GM18858 (cell line): ENCODE measurements at regions not wholly inside any gene's neighbourhood (a gene's known extent, or its start where the extent isn't known, plus 50 kb on each side); places are given as distances from the start of the nearest gene placed in this dataset.
"Not testable (repeated sequence)": the region's sequence is repeated elsewhere in the genome, so short reads cannot be mapped to it uniquely, and the experiment has no call there.

Experiments
- ATAC-seq: cut with Tn5 transposase; IDR thresholded peaks from one replicate; pipeline ENCODE4 v1.9.1; 2021; ENCODE audit not compliant: unreplicated experiment

DNA sequence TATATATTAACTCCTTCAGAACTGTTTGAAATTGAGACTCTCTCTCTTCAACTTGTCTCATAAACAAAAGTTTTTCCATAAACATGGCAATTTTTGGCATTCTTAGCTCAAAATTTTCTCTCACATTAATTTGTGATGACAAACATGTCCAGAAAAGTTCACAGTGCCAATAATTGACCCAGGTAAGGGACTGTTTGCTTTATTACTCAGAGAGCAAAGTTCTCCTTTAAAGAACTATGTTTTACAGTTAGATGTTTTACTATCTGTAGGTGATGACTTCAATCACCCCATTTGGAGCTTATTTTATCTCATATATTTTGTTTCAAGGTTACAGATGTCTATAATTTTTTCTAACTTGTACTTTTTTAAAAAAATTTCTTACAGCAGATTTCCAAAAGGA, 855.6 kb downstream of the SLC16A7 start:
- no peak for ATAC-seq

DNA sequence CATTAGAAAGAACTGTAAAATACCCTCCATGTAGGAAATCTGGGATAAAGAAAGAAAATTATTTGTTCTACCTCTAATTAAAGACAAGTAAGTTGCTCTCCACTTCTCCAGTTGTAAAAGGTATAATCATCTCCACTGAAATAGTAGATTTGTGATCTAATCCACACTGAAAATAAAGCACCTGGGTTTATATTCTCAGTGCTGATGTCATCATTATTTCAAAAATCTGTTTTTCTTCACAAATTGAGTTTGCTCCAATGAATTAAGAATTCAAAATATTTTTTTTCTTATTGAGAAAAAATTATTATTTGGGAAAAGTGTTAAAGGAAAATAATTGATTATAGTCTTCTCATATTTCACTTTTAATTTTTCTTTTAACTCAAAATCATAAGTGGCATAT, 869.2 kb downstream of the SLC16A7 start:
- ATAC-seq, result no peak

GRCh38 chr12:60468546-60468945, 872.7 kb downstream of the SLC16A7 start:
- no peak for ATAC-seq

DNA sequence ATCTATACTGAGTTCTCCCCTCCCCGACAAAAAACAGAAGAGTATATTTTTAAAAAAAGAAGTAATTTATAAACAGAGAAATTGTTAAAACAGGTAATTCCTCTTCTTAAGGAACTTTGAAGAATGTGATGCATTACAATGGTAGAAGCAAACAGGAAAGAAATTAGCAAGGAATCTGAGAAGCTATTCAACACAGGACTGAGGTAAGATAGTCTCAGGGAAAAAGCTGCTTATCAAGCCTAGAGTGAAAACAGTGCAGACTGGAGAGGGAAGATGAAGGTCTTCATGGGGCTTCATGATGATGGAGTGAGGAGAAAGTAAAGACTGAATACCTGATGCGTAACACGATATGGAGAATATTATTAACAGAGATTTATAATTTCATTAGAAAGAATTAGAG, 880.0 kb downstream of the SLC16A7 start:
- ATAC-seq, result no peak

GRCh38 chr12:60487284-60487683, 891.5 kb downstream of the SLC16A7 start:
- no peak for ATAC-seq

DNA sequence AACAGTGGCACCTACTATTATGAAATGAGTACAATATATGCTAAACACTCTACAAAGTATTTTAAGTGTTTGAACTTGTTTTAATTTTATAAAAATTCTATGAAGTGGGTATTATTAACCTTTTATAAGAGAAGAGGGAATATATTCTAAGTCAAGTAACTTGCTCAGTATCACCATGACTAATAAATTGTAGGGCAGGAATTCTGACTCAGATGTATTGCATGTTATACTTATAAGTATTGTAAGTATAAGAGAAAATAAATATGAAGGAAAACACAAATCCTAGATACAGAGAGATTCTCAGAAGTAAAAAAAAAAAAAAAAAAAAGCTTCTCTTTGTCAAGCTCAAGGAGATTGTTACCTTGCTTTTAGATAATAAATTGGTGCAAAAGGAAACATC, 893.2 kb downstream of the SLC16A7 start:
- ATAC-seq, result no peak

GRCh38 chr12:60494244-60494643, 898.4 kb downstream of the SLC16A7 start:
- ATAC-seq, result no peak

DNA sequence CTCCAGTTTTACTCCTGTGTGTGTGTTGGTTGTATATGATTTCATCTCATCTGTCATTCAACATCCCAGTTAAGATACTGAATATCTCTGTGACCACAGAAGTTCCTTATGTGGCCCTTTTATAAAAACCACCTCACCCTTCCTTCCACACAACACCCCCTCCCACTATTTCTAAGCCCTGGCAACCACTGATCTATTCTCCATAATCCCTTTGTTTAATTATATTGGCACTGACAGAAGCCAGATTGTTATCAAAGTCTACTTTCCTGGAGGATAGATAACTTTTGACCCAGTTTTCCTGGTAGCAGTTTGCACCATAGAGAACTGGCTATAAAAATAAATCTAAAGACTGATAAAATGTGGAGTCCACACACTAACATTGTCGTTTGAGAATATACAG, 902.8 kb downstream of the SLC16A7 start:
- ATAC-seq, result no peak

- no peak for ATAC-seq
These were observed 905.4 kb downstream of the SLC16A7 start for GRCh38 chr12:60501124-60501729.

GRCh38 chr12:60522684-60523400, 927.0 kb downstream of the SLC16A7 start:
- no peak for ATAC-seq

DNA sequence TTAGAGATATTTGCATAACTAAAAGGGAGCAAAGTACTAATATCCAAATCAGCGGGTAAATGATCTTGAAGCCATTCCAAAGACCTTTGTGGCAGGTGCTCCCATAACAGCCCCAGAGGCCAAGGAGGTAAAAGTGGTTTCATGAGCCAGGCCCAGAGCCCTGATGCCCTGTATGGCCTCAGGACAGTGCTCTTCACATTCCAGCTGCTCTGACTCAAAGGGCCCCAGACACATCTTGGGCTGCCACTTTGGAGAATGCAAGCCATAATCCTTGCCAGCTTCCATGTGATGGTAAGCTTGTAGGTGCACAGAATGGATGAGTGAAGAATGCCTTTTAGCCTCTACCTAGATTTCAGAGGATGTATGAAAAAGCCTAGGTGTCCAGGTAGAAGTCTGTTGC, 933.4 kb downstream of the SLC16A7 start:
- ATAC-seq, result no peak

DNA sequence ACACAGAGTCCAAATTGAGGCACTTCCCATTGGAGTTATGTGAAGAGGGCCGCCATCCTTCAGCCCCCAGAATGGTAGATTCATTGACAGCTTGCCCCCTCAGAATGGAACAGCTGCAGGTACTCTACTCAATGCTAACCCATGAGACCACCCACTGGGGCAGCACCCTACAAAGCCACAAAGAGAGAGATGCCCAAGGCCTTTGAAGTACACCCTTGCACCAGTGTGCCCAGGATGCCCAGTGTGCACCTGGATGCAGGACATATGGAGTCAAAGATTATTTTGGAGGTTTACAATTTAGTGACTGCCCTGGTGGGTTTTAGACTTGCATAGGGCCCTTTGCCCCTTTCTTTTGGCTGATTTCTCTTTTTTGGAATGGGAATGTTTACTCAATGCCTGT, 933.9 kb downstream of the SLC16A7 start:
- ATAC-seq, result no peak

GRCh38 chr12:60535363-60535762, 939.5 kb downstream of the SLC16A7 start:
- no peak for ATAC-seq

- no peak for ATAC-seq
These were observed 943.8 kb downstream of the SLC16A7 start for GRCh38 chr12:60539592-60539991.

DNA sequence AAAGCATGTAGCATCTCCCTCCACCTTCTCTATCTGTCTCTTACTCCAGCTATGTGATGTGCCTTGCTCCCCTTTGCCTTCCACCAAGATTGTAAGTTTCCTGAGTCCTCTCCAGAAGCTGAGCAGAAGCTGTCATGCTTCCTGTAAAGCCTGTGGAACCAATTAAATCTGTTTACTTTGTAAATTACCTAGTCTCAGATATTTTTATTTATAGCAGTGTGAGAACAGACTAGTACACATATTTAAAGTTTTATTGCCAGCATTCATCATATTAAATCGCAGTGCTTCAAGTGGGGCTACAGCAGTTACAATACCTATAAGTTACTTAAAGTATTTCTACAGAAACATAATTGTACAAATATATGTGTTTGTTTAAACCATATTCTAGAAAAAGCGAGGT, 973.1 kb downstream of the SLC16A7 start:
- ATAC-seq, result no peak

GRCh38 chr12:60577607-60578006, 981.8 kb downstream of the SLC16A7 start:
- ATAC-seq, result no peak

GRCh38 chr12:60587664-60588063, 991.8 kb downstream of the SLC16A7 start:
- ATAC-seq, result not testable (repeated sequence)

GRCh38 chr12:60594035-60594711, 998.3 kb downstream of the SLC16A7 start:
- ATAC-seq, result no peak

GRCh38 chr12:60602601-60603000, 1006.8 kb downstream of the SLC16A7 start:
- ATAC-seq, result no peak

GRCh38 chr12:60603475-60603874, 1007.6 kb downstream of the SLC16A7 start:
- ATAC-seq, result not testable (repeated sequence)

DNA sequence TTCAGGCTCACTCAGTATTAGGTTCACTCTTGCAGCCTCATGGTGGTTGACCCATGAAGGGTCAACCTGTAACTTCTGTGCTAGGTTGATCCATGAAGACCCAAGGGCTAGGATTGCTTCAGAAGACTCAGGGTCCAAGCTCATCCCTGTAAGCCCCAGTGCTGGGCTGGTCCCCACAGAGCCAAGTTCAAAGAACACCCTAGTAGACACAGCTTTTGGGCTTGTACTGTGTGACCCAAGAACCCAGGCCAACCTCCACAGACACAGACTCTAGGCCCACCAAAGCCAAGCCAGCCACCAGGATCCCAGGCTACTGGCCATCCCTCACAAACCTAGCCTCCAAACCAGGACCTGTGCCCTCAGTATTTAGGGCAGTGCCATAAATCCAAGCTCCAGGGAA, 1020.6 kb downstream of the SLC16A7 start:
- no peak for ATAC-seq

- no peak for ATAC-seq
These were observed 1035.0 kb downstream of the SLC16A7 start for GRCh38 chr12:60630796-60631195.
